ENCODE measurements at regions not wholly inside any gene's neighbourhood (a gene's known extent, or its start where the extent isn't known, plus 50 kb on each side); places are given as distances from the start of the nearest gene placed in this dataset.
"Not testable (repeated sequence)": the region's sequence is repeated elsewhere in the genome, so short reads cannot be mapped to it uniquely, and the experiment has no call there.

- no peak for DNase-seq
Observed at GRCh38 chr17:6893382-6894205, 62.1 kb upstream of the TEKT1 start.

- peak; percentile 30 for DNase-seq
Observed at GRCh38 chr17:6894206-6894528, 62.6 kb upstream of the TEKT1 start.

- no peak for DNase-seq
Observed at GRCh38 chr17:6901086-6901485, 69.6 kb upstream of the TEKT1 start.

- DNase-seq: no peak
Observed at GRCh38 chr17:6903326-6903900, 71.9 kb upstream of the TEKT1 start.

- DNase-seq: no peak
Observed at GRCh38 chr17:6908807-6909206, 77.3 kb upstream of the TEKT1 start.

GRCh38 chr17:6910987-6911603 is 79.6 kb upstream of the TEKT1 start:
- DNase-seq: no peak

- no peak for DNase-seq
Observed at GRCh38 chr17:6912110-6913051, 80.9 kb upstream of the TEKT1 start.

DNA sequence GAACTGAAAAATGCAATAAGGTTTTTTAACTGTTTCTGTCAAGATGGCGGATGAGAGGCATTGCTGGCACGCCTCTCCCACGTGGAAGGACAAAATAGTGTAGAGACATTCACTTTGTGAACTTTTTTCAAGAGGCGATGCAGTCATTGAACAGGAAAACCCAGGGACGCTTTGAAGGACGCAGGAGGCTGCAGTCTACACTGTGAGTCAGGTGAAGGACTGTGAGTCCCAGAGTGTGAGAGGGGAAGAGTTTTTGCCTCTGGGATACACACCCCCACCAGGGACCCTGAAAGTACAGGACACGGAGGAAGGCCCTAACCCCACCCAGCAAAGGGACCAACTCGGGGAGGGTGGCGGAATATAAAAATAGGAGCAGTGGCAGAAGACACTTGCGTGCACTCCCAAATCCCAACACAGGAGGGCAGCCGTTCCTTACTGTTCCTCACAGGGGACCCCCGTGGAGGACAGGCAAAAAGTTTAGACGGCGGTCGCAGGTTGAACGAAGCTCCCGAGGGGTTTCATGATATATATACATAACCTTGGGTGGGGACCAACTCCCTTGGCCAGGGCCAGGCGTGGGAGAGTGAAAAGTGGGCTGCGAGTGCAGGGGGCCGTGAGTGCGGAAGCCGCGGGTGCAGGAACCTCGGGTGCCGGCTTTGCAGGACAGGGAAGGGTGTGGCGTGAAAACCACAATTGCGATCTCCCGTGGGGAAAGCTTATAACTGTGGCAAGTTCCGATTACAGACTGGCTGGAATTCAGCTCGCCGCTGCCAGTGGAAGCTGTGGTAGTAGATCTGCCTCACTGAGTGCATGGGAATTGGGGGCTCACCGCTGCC is 82.0 kb upstream of the ALOX12 start:
- DNase-seq: peak; percentile 55

DNA sequence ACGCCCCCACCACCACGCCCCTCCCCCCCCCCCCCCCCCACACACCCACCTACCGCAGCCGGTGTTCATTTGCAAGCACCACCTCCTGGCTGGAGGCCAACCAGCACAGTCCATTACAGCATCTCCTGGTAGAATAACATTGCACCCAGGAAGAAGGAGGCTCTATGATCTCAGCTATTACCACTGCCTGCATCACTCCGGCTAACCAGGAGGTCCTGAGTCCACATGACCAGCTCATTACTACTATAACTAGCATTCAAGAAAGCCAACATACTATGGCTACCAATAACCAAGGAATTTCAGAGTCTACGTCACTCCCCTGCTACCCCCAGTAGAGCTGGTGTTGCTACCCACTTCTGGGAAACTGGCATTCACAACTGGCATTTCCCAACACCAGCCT is 81.1 kb upstream of the ALOX12 start:
- no peak for DNase-seq

GRCh38 chr17:6915620-6916019 is 80.2 kb upstream of the ALOX12 start:
- DNase-seq: no peak

DNA sequence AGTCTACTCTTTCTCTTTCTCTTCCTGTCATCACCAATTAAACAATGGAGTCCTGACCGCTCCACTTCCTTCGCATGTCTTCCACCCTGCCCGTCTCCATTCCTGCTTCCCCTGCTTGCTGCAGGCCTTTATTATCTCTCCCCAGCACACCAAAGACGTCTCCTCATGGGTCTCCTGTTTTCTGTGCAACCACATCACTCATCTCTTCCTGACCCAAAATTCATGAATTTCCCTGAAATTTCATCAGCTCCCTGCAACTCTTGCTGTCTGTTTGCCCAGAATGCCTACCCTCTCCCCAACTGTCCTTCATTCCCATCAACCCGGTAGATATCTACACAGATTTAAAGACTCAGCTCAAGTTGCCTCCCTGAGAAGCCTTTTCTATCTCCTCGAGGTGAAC is 76.7 kb upstream of the ALOX12 start:
- DNase-seq: no peak

GRCh38 chr17:6923385-6923784 is 72.5 kb upstream of the ALOX12 start:
- no peak for DNase-seq

GRCh38 chr17:6924208-6924607 is 71.6 kb upstream of the ALOX12 start:
- no peak for DNase-seq

DNA sequence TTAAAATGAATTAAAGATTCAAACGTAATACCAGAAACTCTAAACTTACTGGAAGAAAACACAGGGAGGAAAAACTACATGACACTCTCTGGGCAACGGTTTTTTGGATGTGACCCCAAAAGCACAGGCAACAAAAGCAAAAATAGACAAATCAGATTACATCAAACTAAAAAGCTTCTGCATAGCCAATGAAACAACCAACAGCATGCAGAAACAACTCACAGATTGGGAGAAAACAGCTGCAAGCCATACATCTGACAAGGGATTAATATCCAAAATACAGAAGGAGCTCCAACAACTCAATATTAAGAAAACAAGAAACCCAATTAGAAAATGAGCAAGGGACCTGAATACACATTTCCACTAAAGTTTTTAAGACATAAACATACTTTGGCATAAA is 69.2 kb upstream of the ALOX12 start:
- no peak for DNase-seq

GRCh38 chr17:6927290-6928126 is 68.3 kb upstream of the ALOX12 start:
- DNase-seq: no peak

GRCh38 chr17:6928193-6928592 is 67.7 kb upstream of the ALOX12 start:
- no peak for DNase-seq

- DNase-seq: no peak
Observed at GRCh38 chr17:6930749-6931148, 65.1 kb upstream of the ALOX12 start.

- not testable (repeated sequence) for DNase-seq
Observed at GRCh38 chr17:6934544-6934943, 61.3 kb upstream of the ALOX12 start.

DNA sequence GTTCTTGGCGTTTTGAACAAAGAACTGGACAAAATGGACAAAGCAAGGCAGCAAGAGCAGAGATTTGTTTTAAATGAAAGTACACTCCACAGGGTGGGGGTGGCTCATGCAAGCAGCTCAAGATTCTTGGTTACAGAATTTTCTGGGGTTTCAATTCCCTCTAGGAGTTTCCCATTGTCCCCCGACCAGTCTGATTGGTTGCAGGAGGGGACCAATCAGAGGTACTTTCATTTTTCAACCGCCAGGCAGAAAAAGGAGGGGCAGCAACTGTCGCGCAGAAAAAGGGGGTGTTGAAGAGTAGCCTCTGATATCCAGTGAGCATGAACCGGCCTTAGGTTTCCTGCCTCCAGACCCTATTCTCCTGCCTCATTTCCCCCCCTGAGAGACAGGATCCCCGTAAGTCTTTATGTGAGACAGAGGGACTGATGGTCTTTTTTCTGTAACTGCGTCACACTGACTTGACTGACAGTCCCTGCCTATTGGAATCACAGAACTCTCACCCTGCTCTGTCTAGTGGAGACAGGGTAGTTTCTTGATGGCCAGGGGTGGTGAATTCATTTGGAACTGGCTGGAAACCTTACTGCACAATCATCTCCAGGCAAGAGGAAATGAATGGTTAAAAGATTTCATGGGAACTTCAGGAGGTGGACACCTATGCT is 59.4 kb upstream of the ALOX12 start:
- no peak for DNase-seq

- DNase-seq: no peak
Observed at GRCh38 chr17:6938637-6939036, 57.2 kb upstream of the ALOX12 start.

All from left kidney (tissue), 1 donor.